ENCODE measurements at regions not wholly inside any gene's neighbourhood (a gene's known extent, or its start where the extent isn't known, plus 50 kb on each side); places are given as distances from the start of the nearest gene placed in this dataset.

- intact Hi-C loops (cut with DNase I) = no loop called here
- 80 to 93% (median 85%) methylated on average over 4 of the region's 4 CpGs for WGBS, 3 donors
- no peaks in the 10 kb centered on the region for H3K36me3 ChIP-seq (ENCODE audit: insufficient read depth in 1 of 2, low read depth in 1 of 2)
- no peak overlapping the region for H3K4me3 ChIP-seq
- no peak overlapping the region for H3K27ac ChIP-seq
- TF ChIP-seq, protein P1, sequence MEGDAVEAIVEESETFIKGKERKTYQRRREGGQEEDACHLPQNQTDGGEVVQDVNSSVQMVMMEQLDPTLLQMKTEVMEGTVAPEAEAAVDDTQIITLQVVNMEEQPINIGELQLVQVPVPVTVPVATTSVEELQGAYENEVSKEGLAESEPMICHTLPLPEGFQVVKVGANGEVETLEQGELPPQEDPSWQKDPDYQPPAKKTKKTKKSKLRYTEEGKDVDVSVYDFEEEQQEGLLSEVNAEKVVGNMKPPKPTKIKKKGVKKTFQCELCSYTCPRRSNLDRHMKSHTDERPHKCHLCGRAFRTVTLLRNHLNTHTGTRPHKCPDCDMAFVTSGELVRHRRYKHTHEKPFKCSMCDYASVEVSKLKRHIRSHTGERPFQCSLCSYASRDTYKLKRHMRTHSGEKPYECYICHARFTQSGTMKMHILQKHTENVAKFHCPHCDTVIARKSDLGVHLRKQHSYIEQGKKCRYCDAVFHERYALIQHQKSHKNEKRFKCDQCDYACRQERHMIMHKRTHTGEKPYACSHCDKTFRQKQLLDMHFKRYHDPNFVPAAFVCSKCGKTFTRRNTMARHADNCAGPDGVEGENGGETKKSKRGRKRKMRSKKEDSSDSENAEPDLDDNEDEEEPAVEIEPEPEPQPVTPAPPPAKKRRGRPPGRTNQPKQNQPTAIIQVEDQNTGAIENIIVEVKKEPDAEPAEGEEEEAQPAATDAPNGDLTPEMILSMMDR (IDR thresholded peaks at IDR 0.05) = no peak
- no peaks in the 10 kb centered on the region for H3K4me1 ChIP-seq
- peaks cover 0 to 3% (median 0%) of the 10 kb centered on the region in 3 donors for H3K27me3 ChIP-seq (ENCODE audit: insufficient read depth in 3 of 3, low read length in 2 of 3)
- DNase-seq (no peak), ATAC-seq (no peak)
- no peaks in the 10 kb centered on the region for H3K9me3 ChIP-seq
Observed at GRCh38 chr22:48004936-48005335, 1242.5 kb downstream of the TBC1D22A start.

DNA sequence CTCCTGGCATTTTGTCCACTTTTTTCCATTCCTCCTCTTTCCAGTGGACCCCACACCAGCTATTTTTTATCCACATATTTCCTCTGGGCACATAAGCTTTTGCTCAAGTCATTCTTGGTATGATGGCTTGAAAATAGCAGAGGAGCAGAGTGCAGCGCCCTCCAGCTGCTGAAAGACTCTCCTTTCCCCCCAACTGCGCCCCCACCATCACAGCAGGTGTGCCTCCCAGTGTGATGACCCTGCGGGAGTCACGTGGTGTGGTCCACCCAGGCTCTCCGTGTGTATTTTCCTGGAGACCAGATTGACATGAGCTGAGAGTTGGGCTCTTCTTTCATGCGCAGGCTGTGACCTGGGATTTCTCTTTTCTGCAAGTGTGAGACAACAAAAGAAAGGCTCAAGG lies 1241.6 kb downstream of the TBC1D22A start:
- ATAC-seq = no peak
- no peak overlapping the region for H3K4me3 ChIP-seq
- 42 to 57% (median 48%) methylated on average over 6 of the region's 6 CpGs for WGBS, 3 donors
- H3K36me3 ChIP-seq (ENCODE audit: insufficient read depth in 1 of 2, low read depth in 1 of 2) = no peaks in the 10 kb centered on the region
- H3K27me3 ChIP-seq (ENCODE audit: insufficient read depth in 3 of 3, low read length in 2 of 3) = peaks cover 0 to 3% (median 0%) of the 10 kb centered on the region in 3 donors
- H3K27ac ChIP-seq = no peak overlapping the region
- TF ChIP-seq, protein P1 (IDR thresholded peaks at IDR 0.05) = no peak
- intact Hi-C loops (cut with DNase I) = no loop called here
- no peaks in the 10 kb centered on the region for H3K9me3 ChIP-seq
- DNase-seq = no peak
- H3K4me1 ChIP-seq = no peaks in the 10 kb centered on the region

DNA sequence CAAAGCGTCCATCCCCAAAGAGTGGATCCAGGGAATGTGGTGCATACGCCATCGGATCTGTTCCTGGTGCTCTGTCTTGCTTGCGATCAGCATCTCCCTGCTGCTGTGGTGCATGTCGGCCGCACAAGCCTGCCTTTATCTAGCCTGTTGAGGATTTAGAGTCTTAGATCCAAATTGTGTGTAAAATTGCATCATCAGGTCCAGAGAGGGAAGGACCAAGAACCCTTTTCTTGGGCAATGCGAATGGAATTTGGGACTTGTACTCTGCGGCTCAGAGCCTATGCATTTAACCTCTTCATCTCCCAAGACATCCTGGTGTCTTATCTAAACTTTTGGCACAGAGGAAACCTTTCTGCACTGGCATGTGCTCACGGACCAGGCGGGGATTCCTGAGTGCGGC lies 1238.7 kb downstream of the TBC1D22A start:
- intact Hi-C loops (cut with DNase I) = no loop called here
- H3K9me3 ChIP-seq = no peaks in the 10 kb centered on the region
- H3K36me3 ChIP-seq (ENCODE audit: insufficient read depth in 1 of 2, low read depth in 1 of 2) = no peaks in the 10 kb centered on the region

DNA sequence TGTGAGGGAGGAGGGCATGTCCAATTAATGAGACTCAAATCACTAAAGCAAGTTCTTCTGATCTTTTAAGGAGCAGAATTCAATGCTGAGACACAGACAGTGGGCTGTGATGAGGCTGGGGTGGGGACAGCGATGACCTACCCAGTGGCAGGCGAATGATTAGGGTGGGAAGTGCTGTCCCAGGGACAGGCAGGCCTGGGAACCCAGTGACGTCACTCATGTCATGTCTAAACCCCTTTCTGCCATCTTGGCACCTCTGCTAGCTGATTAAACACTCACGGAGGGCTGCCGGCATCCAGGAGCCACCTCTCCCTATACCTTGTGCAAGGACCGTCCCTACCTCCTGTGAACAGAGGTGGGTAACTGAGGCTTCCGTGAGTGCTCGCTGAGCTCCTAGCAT lies 1235.2 kb downstream of the TBC1D22A start:
- H3K9me3 ChIP-seq = no peaks in the 10 kb centered on the region
- H3K36me3 ChIP-seq (ENCODE audit: insufficient read depth in 1 of 2, low read depth in 1 of 2) = no peaks in the 10 kb centered on the region
- no peak overlapping the region for H3K27ac ChIP-seq
- no peak for ATAC-seq
- 78 to 82% (median 78%) methylated on average over 8 of the region's 8 CpGs for WGBS, 3 donors
- TF ChIP-seq, protein P1 (IDR thresholded peaks at IDR 0.05) = no peak
- H3K4me3 ChIP-seq = no peak overlapping the region
- DNase-seq = no peak
- no peaks in the 10 kb centered on the region for H3K27me3 ChIP-seq (ENCODE audit: insufficient read depth in 3 of 3, low read length in 2 of 3)
- intact Hi-C loops (cut with DNase I) = no loop called here
- H3K4me1 ChIP-seq = no peaks in the 10 kb centered on the region

More for the DNA sequence above, 1238.7 kb downstream of the TBC1D22A start:
- DNase-seq = no peak
- H3K27ac ChIP-seq = no peak overlapping the region
- no peak overlapping the region for H3K4me3 ChIP-seq
- ATAC-seq = no peak
- peaks cover 0 to 3% (median 0%) of the 10 kb centered on the region in 3 donors for H3K27me3 ChIP-seq (ENCODE audit: insufficient read depth in 3 of 3, low read length in 2 of 3)
- TF ChIP-seq, protein P1 (IDR thresholded peaks at IDR 0.05) = no peak
- H3K4me1 ChIP-seq = no peaks in the 10 kb centered on the region
- 62 to 77% (median 70%) methylated on average over 11 of the region's 11 CpGs for WGBS, 3 donors

GRCh38 chr22:47997052-47997590 lies 1234.7 kb downstream of the TBC1D22A start:
- Histone ChIP-seq H3K4me1 (no peaks in the 10 kb centered on the region), H3K4me3 (no peak overlapping the region), H3K9me3 (no peaks in the 10 kb centered on the region), H3K27me3 (ENCODE audit: insufficient read depth in 3 of 3, low read length in 2 of 3) (no peaks in the 10 kb centered on the region), H3K27ac (no peak overlapping the region), H3K36me3 (ENCODE audit: insufficient read depth in 1 of 2, low read depth in 1 of 2) (no peaks in the 10 kb centered on the region)
- DNase-seq = no peak
- ATAC-seq = no peak
- 50 to 64% (median 52%) methylated on average over 9 to 10 of the region's 10 CpGs for WGBS, 3 donors
- TF ChIP-seq, protein P1 (IDR thresholded peaks at IDR 0.05) = no peak
- intact Hi-C loops (cut with DNase I) = no loop called here

Data from psoas muscle (tissue), 7 donors.